HG03159 (cell line): ENCODE measurements at regions not wholly inside any gene's neighbourhood (a gene's known extent, or its start where the extent isn't known, plus 50 kb on each side); places are given as distances from the start of the nearest gene placed in this dataset.

Source experiments
- ATAC-seq: cut with Tn5 transposase; IDR thresholded peaks from one replicate; pipeline ENCODE4 v1.9.1; 2021; ENCODE audit warnings: mild to moderate bottlenecking, moderate library complexity; ENCODE audit not compliant: unreplicated experiment

DNA sequence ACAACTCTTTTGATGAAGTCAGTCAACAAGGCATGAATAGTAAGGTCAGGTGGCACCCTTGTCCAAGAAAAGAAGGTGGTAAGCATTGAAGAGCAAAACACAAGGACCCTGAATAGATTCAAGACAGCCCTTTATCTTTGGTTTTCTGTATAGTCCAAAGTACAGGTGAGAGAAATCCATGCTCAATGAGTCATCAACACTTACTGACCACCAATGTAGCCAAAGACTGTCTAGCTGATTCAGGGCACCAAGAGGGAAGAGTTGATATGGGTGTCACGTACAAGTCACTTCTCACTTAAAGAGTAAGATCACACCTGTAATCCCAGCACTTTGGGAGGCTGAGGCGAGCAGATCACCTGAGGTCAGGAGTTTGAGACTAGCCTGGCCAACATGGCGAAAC, 528.3 kb downstream of the CD83 start:
- no peak for ATAC-seq

DNA sequence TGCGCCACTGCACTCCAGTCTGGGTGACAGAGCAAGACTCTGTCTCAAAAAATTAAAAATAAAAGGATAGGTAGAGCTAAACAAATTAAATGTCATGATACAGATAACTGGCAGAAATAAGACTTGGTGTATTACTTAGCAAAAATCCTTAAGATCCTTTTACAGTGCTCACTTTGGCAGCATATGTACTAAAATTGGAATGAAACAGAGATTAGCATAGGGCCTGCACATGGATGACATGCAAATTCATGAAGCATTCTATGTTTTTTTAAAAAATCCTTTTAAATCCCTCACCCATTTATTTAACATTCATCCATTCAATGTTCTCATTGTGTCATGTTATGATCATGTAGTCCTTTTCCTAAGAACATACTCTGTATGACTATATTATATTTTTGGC, 528.8 kb downstream of the CD83 start:
- no peak for ATAC-seq

DNA sequence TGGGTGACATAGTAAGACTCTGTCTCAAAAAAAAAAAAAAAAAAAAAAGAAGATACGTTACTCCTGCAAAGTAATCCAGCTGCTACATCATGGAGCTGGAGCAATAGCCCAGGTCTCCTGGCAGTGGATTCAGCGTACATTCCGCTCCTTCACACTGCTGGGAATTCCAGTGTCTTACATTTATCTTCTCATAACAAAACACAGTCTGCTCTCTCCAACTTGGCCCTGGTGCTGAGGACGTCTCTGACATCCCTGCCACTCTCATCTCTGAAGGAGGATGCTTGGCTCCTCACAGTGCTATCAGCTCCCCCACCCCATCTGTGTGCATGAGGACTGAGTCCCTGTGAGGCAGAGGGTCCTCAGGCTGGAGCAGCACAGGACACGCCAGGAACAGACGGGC, 529.8 kb downstream of the CD83 start:
- no peak for ATAC-seq

DNA sequence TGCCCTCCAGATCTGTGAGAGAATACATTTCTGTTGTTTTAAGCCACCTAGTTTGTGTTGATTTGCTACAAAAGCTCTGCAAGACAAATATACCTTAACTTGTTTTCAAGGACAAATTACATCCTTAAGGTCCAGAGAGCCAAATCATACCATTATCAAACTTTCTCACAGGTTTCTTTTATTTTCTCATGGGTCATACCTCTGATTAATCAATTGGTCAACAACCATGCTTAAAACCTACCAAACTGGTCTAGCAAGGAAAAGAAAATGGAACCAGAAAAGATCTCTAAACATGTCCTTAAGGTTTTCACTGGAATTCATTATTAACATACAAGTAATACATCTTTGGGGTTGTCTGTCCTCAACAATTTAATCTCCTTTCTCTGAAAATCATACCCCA, 535.0 kb downstream of the CD83 start:
- no peak for ATAC-seq

DNA sequence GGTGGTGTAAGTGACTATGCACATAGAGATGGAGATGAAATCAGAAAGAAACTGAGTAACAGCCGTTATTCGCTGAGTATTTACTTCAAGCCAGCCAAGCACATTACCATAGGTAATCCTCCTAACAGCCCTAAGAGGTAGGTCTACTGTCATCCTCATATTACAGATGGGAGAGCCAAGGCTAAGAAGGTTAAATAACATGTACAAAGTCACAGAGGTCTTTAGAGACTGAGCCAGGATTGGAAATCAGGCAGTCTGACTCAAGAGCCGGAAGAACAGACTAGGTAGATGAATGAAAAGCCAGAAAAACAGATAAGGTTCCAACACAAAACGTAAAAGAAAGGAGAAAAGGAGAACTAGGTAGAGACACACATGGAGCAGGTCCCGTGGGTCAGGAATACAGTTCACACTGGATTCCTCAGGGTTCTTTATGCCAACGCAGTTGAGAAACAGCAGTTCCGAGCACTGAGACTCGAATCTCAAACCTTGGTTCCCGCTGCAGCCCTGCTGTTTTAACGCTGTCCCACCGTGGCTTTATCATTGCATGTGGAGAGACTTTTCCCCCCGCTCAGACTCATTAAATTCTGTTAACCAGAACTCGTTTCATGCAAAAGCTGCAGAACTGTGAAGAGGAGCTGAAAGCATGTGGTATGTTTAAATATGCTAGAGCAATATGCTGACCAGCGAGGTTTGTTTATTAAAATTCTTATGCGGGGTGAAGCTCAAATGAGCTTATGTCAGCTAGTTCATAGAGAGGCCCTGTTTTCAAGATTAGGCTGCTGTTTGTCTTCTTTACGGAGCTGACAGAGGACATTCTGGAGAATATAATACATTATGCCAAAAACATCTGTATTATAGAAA, 537.9 kb downstream of the CD83 start:
- ATAC-seq, result no peak

DNA sequence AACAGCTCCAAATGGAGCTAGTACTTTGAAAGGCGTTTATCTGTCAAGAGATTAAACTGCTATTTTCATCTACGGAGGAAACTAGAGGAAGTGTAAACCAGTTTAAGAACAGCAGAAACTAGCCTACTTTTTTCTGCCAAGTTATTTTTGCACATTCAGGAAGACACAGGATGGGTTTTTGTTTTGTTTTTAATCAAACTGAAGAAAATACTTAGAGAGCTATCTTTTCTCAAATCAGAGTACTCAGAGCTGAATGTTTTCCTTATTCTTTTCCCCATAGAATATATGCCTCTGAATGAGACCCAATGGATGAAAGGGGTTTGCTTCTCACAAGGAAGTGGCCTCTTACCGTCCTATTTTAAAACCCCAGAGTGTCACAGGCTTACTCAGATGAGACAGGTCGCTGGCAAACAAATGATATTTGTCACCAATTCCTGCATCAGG, 538.5 kb downstream of the CD83 start:
- ATAC-seq, result no peak

DNA sequence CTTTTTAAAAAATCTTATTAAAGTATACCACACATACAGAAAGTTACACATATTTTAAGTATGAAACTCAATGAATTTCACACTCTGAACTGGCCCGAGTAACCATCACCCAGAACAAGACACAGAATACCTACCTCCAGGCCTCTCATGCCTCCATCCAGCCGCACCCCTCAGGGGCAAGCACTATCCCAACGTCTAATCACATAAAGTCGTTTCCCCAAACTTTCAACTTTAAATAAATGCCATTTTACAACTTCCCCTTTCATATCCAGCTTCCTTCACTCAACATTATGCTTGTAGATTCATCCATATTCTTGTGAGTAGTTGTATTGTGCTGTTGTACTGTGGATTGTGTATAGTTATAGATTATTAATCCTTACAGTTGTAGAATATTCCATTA, 539.1 kb downstream of the CD83 start:
- no peak for ATAC-seq

DNA sequence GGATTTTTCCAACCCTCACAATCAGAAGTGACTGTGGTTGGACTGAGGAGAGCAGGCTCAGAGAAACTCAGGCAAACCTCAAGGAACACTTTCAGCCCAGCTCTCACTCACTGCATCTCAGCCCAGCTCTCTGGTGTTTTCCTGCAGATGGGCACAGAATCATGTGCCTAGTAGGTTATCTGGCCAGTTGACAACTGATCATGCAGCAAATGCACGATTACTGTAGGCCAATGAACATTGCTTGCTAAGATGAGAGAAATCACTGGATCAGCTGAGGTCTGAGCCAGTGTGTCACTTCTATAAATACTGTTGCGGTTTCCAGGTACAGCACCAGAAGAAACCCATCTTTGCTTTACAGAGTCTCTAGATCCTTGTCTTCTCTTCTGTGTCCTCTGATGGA, 540.5 kb downstream of the CD83 start:
- no peak for ATAC-seq

DNA sequence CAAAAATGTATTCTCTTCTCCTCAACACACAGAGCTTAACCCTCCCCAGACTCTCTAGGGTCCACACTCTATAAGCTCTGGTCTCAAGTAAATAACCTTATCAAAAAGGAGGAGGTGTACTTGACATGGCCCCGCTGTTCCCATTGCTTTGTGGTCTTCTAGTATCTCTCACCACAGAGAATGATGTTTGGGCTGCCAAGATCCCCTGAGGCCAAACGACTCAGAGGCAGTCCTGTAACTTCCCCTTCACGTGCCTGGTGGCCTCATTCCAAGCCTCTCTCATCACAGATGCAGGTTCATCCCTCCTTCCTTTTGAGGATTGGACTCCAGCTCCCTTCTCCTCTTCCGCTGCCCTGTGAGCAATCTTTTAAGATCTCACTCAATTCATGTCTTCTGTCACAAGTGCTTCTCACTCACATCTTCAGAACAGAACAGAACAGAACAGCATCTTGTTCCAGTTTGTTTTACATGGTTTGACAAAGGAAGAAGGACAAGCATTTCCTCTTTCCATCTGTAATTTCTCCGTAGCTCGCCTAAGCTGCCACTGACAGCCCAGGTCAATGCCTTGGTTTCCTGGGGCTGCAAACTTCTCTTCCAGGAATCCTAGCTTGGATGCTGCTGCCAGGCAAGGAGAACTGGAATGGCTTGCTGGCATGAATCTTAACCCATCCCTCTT, 541.5 kb downstream of the CD83 start:
- no peak for ATAC-seq

DNA sequence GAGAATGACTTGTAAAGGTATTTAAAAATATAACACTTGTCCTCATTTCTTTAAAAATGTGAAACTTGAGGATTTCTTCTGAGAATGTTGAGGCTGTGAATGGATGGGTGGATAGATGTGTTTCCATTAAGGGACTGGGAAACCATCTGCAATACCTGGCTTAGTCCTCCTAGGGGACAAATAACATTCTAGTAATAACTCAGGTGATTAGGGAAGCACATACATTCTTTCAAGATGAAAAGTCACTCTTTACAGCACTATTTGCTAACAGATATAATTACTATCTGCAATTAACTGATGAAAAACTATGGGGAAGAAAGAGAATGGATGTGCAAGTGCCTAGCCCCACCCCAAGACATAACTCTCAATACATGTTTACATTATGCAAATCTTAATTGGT, 542.3 kb downstream of the CD83 start:
- no peak for ATAC-seq

DNA sequence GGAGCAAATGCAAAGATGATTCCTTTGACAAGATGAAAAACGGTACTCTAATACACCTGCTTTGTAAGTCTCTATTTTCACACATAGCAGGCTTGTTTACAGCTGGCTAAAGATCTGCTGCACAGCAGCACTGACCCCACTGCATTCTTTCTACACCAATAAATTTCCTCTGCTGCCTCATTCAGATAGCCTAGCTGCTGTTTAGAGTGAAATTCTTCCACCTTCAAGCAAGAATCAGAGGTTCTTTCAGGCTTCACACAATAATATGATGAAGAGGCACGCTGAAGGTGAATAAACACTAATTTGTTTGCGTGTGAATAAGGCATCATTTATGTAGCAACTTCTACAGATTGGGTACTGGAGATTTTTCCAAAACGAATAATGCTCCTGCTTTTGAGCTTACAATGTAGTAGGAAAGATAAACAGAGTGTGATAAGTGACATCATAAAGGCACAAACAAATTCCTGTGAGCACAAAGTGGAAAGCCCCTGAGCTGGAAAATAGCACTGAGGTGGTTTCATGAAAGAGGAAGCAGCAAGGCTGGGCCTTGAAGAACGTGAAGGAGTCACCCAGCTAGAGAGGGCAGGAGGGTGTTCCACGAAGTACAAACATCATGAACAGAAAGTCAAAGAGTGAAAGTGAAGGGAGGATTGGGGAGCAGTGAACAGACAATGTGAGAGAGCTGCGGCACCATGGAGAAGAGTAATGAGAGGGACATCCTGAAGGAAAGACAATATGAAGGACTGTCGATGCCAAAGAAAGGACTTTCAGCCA, 543.4 kb downstream of the CD83 start:
- peak; percentile 56 for ATAC-seq

DNA sequence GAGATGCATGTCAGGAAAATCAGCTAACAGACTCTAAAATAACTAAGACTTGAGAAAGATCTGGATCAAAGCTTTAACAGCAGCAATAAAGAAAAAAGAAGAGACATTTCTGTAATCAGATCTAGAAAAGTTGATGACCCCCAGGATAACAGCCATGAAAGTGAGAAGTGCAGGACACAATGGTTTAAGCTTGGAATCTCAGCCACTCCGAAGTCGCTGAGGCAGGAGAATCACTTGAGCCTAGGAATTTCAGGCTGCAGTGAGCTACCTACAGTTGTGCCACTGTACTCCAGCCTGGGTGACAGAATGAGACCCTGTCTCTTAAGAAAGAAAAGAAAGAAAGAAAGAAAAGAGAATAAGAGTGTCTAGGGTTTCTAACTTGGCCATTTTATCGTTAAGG, 544.1 kb downstream of the CD83 start:
- ATAC-seq, result no peak

DNA sequence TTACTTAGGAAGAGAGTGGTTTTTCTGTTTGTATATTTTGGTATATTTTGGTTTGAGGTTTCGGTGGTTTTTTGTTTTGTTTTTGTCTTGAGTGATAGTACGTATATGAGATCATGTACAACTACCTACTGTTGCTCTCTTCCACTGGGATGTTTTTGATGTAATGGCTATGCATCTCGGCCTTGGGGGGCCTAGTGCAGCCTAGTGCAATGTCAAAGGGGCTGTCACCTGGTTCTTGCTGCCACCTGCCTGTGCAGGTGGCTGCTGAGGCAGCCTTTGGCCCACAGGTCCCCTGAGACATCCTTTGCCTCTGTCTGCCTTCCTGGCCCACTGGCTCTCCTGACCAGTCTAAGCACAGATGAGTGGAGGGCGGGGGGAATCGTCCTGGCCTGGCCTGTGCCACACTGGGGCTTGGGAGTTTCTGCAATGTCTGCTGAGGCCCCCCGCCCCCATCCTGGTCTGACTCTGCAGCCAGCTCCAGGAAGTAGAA, 546.6 kb downstream of the CD83 start:
- peak; percentile 47 for ATAC-seq

DNA sequence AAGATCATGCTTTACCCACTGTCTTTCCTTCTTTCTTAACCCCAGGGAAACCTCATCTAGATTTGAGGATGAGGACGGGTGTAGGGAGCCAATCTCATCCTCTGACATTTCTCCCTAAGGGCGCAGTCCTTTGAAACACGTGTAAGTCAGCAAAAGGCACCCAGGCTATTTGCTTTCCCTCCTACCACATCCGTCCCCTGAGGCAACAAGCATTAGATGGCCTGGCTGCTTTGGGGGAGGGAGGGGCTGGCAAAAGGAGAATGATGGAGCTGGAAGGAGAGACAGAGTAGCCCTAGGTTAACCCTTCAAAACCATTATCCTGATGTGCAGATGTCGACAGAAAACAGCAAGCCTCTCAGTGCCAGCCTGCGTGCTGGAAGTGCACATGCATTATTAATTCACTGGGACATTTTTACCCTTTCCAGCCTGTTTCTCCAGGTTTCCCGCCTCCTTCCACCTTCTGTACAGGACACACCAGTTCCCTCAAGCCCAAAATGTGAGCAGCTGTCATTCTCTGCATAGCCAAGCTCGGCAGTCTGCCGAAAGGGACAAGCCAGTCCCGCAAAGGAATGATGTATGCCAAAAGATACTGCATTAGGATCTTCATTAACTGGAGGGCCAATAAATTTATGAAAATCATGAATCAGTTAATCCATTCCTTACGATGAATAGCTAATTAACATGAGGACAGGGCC, 547.2 kb downstream of the CD83 start:
- ATAC-seq, result no peak

DNA sequence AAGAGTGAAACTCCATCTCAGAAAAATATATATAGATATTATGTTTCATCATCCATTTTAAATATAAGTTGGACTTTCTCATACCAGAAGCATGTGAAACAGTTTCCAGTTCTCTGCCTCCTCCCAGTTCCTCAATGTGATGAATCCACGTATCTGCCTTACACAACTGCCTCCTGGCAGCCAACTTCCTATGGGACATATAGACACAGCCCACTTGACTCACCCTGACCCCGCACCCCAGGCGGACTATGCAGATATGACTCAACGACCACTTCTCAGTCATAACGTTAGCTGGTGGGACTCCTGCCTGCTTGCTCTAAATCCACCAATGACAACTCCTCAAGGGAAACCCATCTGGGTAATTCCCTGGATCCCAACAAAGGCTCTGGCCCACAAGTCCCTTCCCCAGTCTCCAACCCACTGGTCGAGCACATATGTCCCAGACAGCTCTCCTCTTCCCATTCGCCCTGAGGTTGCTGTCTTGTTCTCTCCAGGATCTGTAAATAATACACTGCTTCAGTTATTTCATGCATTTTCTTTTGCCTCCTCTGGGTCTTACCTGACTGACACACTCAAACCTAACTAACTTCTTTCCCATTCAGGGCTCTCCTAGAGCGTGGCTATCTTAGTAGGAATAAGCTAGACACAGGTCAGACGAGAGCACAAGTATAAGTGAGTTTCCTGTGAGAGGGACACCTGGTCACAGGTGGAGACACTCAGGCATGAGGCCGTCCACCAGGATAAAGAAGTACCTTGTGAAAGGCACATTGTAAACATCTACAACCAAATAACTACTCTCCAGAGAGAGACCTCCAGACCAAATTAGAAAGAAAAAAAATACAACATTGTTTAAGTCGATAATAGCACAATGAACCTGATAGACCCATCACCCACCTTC, 548.5 kb downstream of the CD83 start:
- ATAC-seq, result no peak

DNA sequence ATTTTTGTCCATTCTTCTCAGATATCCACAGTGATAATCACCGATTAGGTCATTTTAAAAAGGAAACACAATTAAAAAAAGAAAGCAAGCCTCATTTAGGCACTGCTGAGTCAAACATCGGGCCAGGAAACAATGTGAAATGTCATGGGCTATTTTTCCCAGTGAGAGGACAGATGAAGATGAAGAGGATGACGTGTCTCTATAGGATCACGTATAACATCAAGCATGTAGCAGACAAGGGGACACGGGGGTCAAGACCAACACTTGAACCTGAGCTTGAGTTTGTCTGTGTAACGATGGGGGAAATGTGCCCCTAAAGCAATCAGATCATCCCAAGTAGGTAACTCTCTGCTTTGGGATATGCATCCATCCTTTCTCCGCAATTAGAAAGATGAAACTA, 553.2 kb downstream of the CD83 start:
- ATAC-seq, result no peak

DNA sequence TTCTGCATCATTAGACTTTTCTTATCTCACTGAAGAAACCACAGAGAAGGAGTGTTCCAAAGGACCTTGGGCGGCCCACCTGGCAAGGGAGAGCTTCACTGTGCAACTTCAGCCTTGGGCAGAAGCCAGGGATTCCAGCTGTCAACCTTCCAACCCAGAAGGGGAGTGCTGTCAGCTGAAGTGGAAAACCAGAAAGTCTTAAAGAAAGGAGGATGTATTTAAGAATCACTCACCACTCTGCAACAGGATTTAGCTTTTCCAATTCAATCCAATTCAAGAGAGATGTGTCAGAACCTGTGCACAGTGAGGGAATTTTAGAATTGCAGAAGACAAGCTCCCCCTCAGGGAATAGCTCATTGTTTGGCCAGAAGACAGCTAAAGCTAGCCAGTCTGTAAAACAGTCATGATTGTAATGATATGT, 553.7 kb downstream of the CD83 start:
- no peak for ATAC-seq

DNA sequence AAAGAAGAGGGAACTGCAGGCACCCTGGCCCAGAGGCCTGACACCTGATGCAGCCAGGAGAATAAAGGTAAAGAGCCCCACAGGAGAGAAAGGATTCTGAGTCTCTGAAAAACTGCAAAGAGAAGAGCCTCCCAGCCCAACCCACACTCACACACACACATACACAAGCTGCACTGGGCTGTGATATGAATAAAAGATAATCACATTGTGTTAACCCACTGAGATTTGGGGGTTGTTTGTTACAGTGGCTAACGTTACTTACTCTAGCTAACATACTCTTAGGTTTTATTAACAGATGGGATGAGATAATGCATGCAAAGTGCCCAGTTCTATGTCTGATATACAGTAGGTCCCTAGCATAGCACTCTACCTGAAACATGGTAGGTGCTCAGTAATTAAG, 554.4 kb downstream of the CD83 start:
- no peak for ATAC-seq

DNA sequence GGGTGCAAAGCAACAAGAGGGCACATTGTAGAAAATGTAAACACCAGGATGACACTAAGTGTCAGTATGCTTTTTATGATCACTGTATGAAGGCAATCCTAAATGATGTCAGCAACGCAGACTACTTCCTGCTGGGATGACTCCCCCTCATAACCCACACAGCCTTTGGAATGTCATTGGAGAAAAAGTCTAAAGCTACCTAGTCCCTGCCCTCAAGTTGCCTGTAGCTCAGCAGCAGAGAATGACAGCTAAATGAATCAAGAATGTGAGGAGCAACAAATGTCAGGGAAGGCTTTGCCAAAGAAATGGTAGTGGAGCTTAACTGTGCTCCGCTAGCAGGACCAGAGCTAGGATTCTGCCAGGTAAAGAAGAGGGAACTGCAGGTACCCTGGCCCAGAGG, 555.6 kb downstream of the CD83 start:
- no peak for ATAC-seq

DNA sequence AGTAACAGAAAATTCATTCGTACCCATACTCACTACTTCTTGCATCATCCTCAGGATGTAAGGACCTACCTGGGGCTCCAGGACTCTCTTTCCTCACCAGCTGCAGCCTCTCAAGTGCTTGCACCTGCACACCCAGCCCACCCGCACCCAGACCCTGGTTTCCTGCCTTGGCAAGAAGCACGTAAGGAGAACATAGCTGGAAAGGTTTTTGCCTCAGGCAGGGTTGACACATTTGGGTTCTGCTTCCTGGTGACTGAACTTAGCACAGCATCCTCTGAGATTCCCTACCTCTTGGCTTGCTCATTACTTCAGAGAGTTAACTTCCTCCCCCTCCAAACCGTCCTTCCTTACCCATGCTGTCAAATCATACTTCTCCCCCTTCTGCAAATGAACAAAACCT, 556.9 kb downstream of the CD83 start:
- no peak for ATAC-seq
